ENCODE measurements at regions not wholly inside any gene's neighbourhood (a gene's known extent, or its start where the extent isn't known, plus 50 kb on each side); places are given as distances from the start of the nearest gene placed in this dataset.
"Not testable (repeated sequence)": the region's sequence is repeated elsewhere in the genome, so short reads cannot be mapped to it uniquely, and the experiment has no call there.

DNA sequence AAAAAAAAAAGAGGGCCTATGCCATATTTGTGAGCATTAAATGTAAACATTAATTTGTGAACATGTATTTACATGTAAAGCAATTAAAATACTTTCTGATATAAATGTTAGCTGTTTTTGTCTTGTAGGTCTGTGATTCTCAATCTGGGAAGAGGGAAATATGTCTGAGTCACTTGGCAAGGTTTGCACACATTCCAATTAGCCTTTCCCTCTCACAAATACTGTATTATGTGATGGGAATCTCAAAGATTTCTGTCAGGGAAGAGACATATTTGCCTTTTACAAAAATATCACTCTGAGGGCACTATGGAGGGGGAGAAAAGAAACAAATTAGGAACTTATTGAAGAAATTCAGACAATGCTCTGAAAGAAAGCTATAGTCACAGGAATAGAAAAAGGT is 483.6 kb downstream of the GBE1 start:
- no peak for DNase-seq

DNA sequence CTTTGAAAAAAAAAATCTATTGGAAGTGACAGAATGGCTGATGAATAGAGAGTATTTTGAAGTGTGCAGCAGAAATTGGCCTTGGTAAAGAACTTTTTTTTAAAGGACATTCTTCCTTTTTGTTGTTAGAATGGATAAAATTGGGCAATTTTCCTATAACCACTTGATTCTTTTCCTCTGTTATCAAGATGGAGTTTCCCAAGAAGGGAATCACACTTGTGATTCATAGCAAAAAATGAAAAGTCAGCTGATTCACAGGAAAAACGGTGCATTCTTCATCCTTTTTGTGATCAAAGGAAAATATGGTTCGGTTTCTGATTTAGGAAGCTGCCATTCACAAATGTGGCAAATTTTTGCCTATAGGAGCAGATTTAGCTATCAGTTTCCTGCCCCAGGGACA is 486.8 kb downstream of the GBE1 start:
- no peak for DNase-seq

DNA sequence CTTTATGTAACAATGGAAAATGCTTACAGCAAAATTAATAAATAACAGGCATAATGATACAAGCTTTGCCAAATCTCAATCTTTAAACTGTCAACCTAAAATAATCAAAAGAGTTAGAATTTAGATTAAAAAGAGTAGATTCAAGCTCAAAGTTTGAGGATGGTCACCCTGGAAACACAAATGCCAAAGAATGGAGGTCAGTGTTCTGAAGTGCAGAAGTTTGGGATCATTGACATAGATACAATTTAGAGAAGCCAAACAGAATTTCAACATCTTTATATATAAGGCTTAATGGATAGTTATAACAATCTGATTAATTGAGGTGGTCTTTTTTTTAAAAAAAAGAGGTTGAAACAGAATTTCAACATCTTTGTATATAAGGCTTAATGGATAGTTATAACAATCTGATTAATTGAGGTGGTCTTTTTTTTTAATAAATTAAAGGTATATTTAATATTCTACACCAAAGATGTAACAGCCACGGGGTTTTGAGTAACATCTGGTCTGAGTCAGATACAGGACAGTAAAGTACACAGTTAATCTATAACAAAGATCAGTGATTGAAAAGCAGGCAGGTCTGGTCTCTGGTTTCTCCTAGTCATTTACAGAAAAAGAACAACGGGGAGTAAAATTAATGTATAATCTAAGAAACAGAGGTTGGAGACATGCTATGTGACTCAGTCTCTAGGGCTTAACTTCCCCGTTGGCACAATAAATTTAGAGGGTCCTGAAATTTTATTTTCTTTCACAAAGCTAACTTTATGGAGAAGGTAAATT is 490.7 kb downstream of the GBE1 start:
- no peak for DNase-seq

DNA sequence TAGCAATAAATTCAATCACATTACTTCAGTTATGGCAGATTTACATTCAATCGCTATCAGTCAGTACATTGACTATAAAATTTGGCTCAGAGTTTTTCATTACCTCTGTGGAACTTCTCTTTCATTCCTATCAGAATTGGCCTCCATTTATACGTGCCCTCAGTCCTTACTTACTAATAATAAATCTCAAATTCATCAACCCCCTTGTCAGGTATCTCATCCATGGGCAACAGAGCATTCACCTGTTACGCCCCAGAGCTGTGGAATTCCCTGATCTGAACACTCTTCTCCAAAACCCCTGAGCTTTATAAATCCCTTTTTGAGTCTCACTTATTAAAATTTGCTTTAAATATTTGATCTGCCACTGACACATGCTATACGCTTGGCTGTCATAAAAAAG is 492.9 kb downstream of the GBE1 start:
- DNase-seq: no peak

DNA sequence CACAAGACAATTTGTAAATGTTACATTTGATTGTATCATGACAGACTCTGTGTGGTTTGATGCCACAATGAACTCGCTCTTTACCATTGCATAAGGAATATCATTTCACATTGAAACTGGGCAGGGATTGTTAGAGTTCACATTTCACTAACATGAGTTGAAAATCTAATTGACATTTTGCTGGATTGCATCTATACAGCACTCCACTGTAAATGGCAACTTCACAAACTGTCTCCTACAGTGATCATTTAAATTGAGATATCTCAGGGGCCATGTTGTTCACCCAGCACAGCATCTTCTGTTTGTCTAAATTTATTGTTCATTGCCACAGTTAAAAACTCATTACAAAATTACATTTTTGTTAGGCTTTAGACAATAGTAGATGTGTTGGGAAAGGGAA is 499.4 kb downstream of the GBE1 start:
- DNase-seq: no peak

DNA sequence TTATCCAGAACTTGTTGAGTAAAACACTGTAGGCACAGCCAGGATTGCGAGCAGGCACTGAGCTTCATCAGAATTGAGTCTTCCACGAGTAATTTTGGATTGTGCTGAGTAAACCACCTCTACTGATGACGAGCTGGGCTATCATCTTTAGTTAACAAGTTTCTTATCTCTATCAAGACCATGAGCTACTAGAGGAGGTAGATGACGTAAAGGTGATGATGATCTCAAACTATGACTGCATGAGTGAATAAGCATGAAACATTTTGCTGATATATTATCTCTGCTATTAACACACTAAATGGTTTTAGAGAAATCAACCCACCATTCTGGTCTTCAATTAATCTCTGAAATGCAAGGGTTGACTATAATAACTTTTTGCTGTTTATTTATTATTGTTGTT is 506.0 kb downstream of the GBE1 start:
- DNase-seq: no peak

DNA sequence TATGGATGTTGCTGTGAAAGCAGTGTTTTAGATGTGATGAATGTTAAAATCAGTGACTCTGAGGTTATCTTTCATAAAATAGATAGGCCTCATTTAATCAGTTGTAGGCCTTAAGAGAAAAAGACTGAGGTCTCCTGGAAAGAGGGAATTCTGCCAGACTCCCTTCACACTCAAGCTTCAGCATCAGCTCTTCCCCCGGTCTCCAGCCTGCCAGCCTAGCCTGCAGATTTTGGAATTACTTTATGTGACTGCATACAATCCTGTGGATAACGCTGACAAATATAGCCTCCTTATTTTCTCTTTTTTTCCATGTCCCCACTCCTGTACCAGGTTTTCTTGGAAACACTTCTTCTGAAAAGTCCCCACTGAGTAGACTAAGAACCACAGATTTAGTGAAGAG is 510.3 kb downstream of the GBE1 start:
- no peak for DNase-seq

DNA sequence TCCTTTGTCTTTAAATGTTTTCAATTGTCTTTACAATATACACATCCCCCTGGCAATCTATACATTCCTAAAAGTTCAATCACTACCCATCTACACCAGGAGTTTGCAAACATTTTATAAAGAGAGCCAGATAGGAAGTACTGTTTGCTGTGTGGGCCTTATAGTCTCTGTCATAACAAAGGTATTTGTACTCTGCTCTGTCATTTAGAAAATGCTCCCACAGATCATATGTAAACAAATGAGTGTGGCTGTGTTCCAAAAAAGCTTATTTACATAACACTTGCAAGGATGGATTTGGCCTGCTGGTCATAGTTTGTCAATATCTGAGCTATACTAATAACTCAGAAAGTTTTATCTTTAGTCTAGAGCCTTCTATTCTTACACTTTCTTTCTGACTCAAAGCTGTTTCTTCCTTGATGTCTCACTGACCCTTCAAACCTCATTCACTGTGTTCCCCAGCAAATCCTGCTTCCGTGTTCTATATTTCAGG is 511.9 kb downstream of the GBE1 start:
- DNase-seq: no peak

DNA sequence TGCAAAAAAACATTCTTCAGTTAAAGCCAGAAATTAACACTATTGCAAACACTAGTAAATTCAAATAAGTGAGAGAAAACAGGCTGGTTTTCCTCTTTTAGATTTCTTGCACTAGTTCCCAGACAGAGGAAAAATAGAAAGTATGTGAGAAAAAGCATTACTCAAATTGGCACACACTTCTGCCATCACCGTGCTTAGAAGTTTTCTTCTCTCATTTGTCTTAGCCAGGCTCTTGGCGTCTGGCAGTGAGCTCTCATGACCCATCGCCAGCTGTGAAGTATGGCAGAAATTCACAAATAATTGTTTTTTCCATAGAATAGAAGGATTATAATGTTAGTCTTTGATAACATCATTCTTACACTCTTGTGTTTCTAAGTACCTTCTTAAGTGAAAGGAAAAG is 515.9 kb downstream of the GBE1 start:
- DNase-seq: no peak

DNA sequence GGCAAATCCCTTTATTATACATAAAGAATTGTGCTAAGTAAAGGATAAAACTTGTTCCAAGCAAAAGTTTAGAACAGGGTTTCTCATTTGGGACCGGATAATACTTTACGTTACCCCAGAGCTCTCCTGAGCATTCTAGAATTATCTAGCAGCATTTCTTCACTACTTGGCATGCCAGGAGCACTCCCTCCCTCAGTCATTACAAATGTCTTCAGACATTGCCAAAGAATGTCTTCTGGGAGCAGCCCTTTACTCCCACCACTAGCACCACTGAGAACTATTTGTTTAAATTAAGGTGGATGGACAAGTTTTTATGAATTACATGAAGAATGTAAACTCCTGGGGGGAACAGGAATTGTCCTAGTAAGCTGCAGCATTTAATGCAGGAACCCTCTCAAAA is 516.4 kb downstream of the GBE1 start:
- no peak for DNase-seq

DNA sequence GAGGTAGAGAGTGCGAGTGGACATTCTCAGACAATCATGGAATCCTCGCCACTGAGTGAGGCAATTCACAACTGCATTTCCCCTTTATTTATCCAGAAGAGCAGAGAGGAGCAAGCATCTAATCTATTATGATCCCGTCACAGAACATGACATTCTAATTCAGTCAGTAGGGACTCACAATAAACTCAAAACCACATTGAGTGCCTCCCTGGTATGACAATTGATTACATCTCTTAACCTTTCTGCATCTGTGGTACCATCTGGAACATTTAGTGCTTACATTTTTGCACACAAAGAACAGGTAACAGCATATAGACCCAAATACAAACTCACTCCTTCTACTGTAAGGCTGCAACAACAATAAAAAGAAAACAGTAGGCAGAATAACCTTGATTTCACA is 517.2 kb downstream of the GBE1 start:
- no peak for DNase-seq

DNA sequence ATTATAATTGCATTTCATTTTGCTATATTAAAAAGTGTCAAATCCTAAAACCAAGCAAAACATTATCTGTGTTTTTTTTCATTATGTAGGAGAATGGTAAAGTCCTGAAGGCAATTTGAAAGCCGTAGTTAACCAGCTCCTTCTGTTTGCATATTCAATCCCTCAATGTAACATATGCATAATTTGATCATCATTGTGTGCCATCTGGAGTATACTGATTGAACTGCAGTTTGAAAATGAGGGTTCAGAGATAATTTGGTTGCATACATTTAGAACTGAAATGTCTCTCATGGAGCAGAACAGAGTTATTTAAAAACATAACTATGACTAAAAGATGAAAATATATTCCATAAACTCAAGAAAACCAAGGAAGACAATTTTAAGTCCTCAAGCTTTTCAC is 518.6 kb downstream of the GBE1 start:
- no peak for DNase-seq

DNA sequence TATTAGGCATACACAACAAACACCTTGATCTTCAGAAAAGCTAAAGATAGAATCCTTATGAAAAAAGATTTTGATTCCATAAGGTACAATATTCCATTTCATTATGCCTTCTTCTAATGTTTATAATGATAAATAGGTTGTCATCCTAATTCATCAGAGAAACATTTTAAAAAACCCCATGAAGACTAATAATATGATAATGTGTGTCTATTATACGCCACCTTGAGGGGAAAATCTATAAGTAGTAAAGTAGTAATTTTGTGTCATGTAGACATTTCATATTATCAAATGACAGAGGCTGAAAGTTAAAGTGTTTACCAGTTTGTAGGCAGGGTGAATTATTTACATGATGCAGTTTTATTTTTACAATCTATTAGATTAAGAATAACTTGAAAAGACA is 524.3 kb downstream of the GBE1 start:
- no peak for DNase-seq

DNA sequence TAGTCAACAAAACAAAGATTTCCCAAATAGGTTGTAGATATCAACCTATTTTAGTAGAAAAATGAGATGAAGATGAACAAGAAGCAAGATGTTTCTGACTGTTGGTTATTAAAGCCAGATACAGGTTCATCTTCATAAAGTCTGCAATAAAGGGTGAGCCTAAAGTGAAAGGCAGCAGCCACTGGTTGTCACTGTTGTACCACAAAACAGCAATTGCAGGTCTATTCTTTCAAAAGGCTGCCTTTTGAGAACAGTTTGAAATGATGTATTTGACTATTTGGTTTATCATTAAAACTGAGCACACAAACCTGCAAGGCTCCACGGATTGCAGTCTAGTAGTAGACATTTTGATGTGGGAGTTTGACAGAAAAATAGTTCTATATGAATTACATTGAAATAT is 543.4 kb downstream of the GBE1 start:
- DNase-seq: no peak

DNA sequence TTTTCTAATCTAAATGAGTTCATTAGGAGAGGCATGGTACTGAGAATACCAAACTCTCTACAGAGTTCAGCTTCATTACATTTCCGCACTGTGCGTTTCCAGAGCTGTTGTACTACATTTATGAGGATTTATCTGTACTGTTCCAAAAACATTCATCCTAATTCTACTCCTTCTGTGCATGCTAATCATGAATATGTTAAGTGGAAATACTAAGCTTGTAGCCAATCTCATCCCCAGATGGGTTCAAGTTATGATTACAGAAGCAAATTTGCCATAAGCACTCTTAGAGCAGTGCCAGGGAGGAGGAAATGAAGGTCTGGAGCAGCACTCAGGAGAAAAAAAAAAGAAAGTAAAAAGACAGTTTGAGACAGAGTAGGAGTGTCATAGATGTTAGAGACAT is 544.3 kb downstream of the GBE1 start:
- DNase-seq: no peak

DNA sequence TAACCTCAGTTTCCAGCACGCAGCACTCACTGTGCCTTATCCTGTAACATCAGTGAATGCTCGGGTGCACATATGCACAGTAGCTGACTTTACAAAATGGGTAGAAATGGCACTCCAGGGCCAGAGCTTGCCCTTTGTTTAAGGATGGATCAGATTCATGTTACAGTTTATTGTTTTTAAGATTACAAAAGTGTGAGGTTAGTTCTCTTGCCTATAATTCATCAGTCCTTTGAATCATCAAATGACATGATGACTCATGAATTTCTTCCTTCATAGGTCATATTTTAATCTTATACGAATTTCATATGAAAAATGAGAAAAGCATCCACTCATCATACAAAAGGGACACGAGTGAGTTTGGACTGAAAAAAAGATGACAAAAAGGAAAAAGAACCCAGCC is 545.3 kb downstream of the GBE1 start:
- no peak for DNase-seq

DNA sequence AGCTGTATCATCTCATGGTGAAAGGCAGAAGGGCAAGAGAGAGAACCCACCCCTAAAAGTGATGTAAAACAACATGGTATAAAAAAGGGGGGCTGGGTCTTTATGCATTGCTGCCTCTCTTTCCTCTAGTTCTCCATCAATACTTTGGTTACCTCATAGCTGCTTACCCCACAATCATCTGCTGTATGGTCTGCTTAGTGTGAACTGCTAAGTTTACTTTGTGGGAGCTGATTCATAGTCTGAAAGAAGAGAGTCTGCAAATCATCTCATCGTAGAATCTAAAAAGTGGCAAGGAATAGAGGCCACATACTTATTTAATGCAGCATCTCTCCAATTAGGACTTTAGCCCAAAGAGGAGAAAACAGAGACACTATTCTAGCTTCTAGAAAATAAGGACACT is 546.8 kb downstream of the GBE1 start:
- DNase-seq: no peak

DNA sequence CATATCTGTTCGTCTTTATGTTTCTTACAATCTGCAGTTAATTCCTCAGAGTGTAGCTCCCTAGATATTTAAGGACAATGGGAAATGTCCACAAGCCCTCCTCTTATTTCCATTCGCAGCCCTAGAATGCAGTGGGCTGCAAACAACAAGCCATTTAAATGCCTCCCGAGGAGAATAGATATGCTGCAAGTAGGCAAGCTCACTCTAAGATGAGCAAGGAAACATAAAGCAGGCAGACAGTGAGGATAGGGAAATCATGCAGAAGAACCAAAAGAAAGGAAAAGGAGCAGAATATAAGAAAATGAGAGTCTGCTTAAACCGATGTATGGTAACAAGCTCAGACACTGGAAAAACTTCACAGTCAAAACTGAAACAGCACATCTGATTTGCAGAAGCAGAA is 561.9 kb downstream of the GBE1 start:
- no peak for DNase-seq

DNA sequence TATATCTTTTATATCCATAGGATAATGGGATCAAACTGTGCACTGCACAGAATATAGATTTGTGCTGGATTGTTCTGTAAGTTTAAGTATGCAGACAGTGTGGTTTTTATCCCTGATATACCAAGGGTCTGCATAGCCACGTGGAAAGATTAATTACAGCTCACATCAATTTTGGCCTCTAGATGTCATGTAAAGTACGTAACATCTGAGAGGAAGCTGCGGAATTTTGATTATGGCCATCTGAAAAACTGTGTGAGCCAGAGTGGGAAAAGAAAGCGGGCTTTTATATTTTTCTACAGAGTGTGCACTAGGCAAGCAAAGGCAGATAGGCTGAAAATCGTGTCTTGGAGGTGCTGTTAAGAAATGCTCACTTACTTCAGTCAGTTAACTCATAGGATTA is 562.7 kb downstream of the GBE1 start:
- DNase-seq: no peak

DNA sequence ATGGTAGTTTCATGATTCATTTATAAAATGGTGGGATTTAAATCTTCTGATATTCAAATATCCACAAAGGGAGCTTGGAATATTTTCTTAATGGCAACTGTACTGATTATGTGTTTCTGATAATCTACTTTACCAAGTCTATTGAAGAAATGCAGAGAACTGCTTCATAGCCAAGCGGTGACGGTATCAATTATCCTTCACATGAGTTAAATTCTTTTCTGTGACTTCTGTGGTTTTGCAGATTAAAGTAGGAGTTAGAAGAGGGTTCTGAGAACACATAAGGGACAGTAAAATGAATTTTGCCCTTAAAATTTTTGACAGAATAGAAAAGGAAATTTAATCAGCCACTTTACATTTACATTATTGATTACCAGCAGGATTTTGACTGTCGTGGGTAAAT is 563.2 kb downstream of the GBE1 start:
- no peak for DNase-seq

DNA sequence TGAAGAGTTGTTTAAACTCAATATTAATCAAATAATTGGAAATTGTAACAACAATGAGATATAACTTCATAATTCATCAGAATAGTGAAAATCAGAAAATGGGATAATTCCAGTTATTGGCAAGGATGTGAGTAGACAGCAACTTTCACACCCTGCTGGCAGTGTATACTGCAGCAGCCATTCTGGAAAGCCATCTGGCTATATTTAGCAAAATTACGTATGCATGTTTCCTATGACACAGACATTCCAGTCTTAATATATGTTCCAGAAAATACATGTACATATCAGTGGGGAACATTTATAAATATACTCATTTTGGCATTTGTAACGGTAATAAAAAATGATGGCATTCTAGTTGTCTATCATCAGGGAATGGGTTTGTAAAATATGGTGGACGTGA is 564.1 kb downstream of the GBE1 start:
- no peak for DNase-seq

DNA sequence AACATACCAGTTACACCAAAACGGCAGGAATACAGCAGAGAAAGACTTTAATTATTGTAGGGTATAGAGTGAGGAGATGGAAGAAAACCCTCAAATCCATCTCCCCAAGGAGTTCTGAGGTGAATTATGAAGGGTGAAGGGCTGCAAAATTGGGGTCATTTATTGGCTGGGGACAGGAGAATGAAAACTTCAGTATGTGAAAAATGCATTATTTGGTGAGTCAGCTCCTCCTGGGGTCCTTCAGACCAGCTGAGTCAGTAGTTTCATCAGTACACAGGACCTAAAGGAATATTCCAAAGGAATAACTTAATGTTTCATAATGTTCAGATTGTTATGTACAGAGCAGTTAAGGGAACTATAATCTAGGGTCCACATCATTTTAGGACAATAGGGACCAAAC is 566.0 kb downstream of the GBE1 start:
- DNase-seq: no peak

DNA sequence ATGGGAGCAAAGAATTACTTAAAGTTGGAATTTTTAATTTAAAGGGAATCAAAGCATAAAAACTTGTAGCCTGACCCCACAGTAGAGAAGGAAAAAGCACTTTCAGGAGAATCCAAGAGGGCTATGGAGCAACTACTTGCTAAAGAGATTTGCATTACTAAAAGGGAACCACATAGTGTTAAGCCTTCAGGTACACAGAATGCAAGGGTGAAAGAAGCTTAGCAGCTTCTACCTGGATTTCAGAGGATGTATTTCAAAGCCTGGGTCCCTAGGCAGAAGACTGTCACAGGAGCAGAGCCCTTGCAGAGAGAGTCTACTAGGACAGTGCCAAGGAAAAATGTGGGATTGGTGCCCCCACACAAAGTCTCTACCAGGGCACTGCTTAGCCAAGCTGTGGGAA is 575.0 kb downstream of the GBE1 start:
- DNase-seq: no peak

DNA sequence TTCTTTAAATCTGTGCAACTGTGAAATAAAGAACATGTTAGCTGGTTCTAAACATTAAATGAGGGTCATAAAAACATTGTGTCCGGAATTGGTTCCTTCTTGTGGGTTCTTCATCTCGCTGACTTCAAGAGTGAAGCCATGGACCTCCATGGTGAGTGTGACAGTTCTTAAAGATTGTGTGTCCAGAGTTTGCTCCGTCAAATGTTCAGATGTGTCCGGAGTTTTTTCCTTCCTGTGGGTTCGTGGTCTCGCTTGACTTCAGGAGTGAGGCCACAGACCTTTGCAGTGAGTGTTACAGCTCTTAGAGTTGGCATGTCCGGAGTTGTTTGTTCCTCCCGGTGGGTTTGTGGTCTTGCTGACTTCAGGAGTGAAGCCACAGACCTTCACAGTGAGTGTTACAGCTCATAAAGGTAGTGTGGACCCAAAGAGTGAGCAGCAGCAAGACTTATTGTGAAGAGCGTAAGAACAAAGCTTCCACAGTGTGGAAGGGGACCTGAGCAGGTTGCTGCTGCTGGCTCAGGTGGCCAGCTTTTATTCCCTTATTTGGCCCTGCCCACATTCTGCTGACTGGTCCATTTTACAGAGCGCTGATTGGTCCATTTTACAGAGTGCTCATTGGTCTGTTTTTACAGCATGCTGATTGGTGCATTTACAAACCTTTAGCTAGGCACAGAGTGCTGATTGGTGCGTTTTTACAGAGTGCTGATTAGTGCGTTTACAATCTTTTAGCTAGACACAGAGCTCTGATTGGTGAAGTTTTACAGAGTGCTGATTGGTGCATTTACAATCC is 579.2 kb downstream of the GBE1 start:
- not testable (repeated sequence) for DNase-seq

DNA sequence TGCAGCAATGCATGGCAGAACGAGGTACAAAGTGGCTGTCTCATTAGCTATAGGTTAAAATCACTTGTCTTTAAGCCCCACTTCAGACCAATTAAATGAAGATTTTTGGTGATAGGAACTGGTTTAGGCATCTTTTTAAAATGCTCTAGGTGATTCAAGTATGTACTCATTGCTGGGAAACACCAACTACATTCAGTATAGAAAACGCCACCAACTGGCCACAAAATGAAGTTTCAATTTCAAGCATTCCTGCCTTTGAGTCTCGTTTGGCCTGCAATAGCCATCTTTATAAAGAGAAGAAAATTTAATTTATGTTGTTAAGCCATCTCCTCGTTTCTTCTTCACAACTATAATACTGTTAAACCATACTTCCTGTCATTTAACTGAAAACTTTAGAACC is 587.9 kb downstream of the GBE1 start:
- no peak for DNase-seq

All from activated CD4-positive, alpha-beta T cell treated with anti-CD3 and anti-CD28 coated beads, Interleukin-2, amount 50 U/mL, for 48 hours (primary cell).